Keratinocyte (primary cell): ENCODE measurements at regions not wholly inside any gene's neighbourhood (a gene's known extent, or its start where the extent isn't known, plus 50 kb on each side); places are given as distances from the start of the nearest gene placed in this dataset.

Source experiments
- DNase-seq: peaks from one replicate; pipeline ENCODE4 v3.0.0-alpha.2; 2011; ENCODE audit warnings: low read depth, missing footprints, low spot score
- FAIRE-seq: peaks from 2 replicates; lab custom pipeline; 2011; peaks lifted over from hg19 to GRCh38; lab: Jason Lieb, UNC
- H2AFZ ChIP-seq: 2 replicates; pipeline ENCODE4 v1.6.0; 2012; ENCODE audit warnings: low read length, control low read depth, inconsistent platforms; ENCODE audit not compliant: control insufficient read depth
- H3K27ac ChIP-seq: 2 replicates; pipeline ENCODE4 v1.5.1; 2011; ENCODE audit warnings: low read length; ENCODE audit not compliant: control insufficient read depth, insufficient read depth
- H3K27me3 ChIP-seq: 3 replicates; pipeline ENCODE4 v1.6.0; 2011; ENCODE audit warnings: low read length; ENCODE audit not compliant: control insufficient read depth, insufficient read depth; ENCODE audit errors: extremely low read depth
- H3K36me3 ChIP-seq, 2 experiments: 2 replicates in 1 of 2; 3 replicates in 1 of 2; pipeline ENCODE4 v1.5.1; 2011; ENCODE audit warnings: low read length in 2 of 2, mild to moderate bottlenecking in 1 of 2; ENCODE audit not compliant: control insufficient read depth in 2 of 2, insufficient read depth in 2 of 2; ENCODE audit errors: extremely low read depth in 1 of 2
- H3K4me1 ChIP-seq: 3 replicates; pipeline ENCODE4 v1.5.1; 2011; ENCODE audit warnings: low read length; ENCODE audit not compliant: control insufficient read depth, insufficient read depth; ENCODE audit errors: extremely low read depth
- H3K4me2 ChIP-seq: 3 replicates; pipeline ENCODE4 v1.6.0; 2011; ENCODE audit warnings: low read depth, low read length; ENCODE audit not compliant: control insufficient read depth, insufficient read depth; ENCODE audit errors: extremely low read depth
- H3K4me3 ChIP-seq, 3 experiments: fragments of 200-600 bp in 1 of 3; sonication (generic) in 1 of 3; 2 replicates in 2 of 3; 3 replicates in 1 of 3; pipeline ENCODE4 v1.5.1; 2011 to 2016; ENCODE audit warnings: low read length in 3 of 3, mild to moderate bottlenecking in 3 of 3, control low read depth in 2 of 3, inconsistent platforms in 1 of 3, low read depth in 1 of 3, mixed read lengths in 1 of 3, mixed run types in 1 of 3, moderate library complexity in 1 of 3; ENCODE audit not compliant: control insufficient read depth in 2 of 3, insufficient read depth in 2 of 3; ENCODE audit errors: extremely low read depth in 1 of 3
- H3K79me2 ChIP-seq: 2 replicates; pipeline ENCODE4 v1.6.0; 2012; ENCODE audit warnings: low read length; ENCODE audit not compliant: control insufficient read depth, insufficient read depth
- H3K9ac ChIP-seq: 3 replicates; pipeline ENCODE4 v1.6.0; 2011; ENCODE audit warnings: low read length; ENCODE audit not compliant: control insufficient read depth, insufficient read depth; ENCODE audit errors: extremely low read depth
- H3K9me1 ChIP-seq: 3 replicates; pipeline ENCODE4 v1.6.0; 2011; ENCODE audit warnings: low read length; ENCODE audit not compliant: control insufficient read depth, insufficient read depth; ENCODE audit errors: extremely low read depth
- H3K9me3 ChIP-seq: 2 replicates; pipeline ENCODE4 v1.5.1; 2012; ENCODE audit warnings: low read depth, low read length; ENCODE audit not compliant: control insufficient read depth
- H4K20me1 ChIP-seq: 3 replicates; pipeline ENCODE4 v1.6.0; 2011; ENCODE audit warnings: low read length; ENCODE audit not compliant: control insufficient read depth, insufficient read depth; ENCODE audit errors: extremely low read depth
- EZH2 ChIP-seq: IDR thresholded peaks from one replicate; pipeline ENCODE4 v1.6.1; 2012; ENCODE audit warnings: inconsistent platforms, mild to moderate bottlenecking, low read length, moderate library complexity
- dilution Hi-C: fragments of 300-500 bp; cut with MboI; formaldehyde crosslinking; loops from one replicate; pipeline ENCODE4 v1.7.0; 2020; ENCODE audit warnings: low sequenced_read_pairs; ENCODE audit not compliant: extremely low pct_ligation_motif_present
- TF ChIP-seq, protein P1 (sequence below), 3 experiments: IDR thresholded peaks in 1 of 3; conservative IDR thresholded peaks in 1 of 3; optimal IDR thresholded peaks in 1 of 3; 2 replicates in 2 of 3; 3 replicates in 1 of 3; pipeline versions ENCODE3 to v1.5.1; 2011; ENCODE audit warnings: low read length in 3 of 3, mild to moderate bottlenecking in 3 of 3, moderate library complexity in 2 of 3, control low read depth in 1 of 3, inconsistent platforms in 1 of 3; ENCODE audit not compliant: insufficient read depth in 2 of 3; ENCODE audit errors: extremely low read depth in 1 of 3

DNA sequence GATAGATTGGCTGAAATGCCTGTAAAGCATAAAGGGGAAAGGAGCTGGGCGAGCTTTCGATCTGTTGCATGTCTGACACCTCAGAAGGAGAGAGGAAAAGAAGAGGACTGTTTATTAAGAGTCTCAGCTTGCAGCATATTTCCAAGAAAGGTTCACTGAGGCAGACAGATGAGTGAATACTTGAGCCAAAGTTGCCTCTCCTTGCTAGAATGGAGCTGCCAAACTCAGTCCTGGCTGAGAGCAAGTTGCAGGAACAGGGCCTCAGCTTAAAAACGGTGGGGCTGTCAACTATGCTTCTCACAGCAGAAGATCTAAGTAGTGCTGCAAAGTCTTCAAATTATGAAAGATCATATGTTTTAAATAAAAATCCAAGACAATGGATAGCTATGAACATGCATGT lies 707.5 kb downstream of the PCDH7 start:
- FAIRE-seq (no peak), DNase-seq (no peak)
- Histone ChIP-seq H2AFZ (no peak overlapping the region), H3K9ac (no peak overlapping the region), H3K27ac (no peak overlapping the region), H3K4me3 (no peak overlapping the region), H3K4me2 (no peak overlapping the region), H3K27me3 (no peaks in the 10 kb centered on the region), H3K36me3 (no peaks in the 10 kb centered on the region), H3K9me3 (no peaks in the 10 kb centered on the region), H3K9me1 (no peaks in the 10 kb centered on the region), H4K20me1 (no peaks in the 10 kb centered on the region), H3K79me2 (no peaks in the 10 kb centered on the region), H3K4me1 (no peaks in the 10 kb centered on the region)
- dilution Hi-C loops: no loop called here
- TF ChIP-seq, protein P1, sequence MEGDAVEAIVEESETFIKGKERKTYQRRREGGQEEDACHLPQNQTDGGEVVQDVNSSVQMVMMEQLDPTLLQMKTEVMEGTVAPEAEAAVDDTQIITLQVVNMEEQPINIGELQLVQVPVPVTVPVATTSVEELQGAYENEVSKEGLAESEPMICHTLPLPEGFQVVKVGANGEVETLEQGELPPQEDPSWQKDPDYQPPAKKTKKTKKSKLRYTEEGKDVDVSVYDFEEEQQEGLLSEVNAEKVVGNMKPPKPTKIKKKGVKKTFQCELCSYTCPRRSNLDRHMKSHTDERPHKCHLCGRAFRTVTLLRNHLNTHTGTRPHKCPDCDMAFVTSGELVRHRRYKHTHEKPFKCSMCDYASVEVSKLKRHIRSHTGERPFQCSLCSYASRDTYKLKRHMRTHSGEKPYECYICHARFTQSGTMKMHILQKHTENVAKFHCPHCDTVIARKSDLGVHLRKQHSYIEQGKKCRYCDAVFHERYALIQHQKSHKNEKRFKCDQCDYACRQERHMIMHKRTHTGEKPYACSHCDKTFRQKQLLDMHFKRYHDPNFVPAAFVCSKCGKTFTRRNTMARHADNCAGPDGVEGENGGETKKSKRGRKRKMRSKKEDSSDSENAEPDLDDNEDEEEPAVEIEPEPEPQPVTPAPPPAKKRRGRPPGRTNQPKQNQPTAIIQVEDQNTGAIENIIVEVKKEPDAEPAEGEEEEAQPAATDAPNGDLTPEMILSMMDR (optimal IDR thresholded peaks at IDR 0.05 in 1 of 3, IDR thresholded peaks at IDR 0.05 in 1 of 3, conservative IDR thresholded peaks at IDR 0.05 in 1 of 3; ENCODE audit: extremely low read depth in 1 of 3, insufficient read depth in 2 of 3, low read length in 3 of 3): no peak
- TF ChIP-seq EZH2: no peak

DNA sequence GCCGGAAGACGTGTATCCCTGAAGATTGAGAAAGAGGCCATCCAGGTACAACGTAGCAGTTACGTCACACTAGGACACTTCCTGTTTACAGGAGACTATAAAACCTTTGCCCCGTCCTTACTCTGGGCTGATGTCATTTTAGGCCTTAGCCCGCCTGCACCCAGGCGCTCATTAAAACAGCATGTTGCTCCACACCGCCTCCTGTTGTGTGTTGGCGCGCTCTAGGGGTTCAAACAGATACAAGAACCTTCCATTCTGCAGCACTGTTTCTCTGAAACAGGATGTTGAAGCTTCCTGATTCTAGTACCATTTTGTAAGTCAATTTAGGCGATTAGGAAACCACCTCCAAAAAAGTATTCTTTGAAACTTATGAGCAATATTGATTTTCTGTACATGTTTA lies 722.1 kb downstream of the PCDH7 start:
- no peaks in the 10 kb centered on the region for H3K9me3 ChIP-seq
- no peaks in the 10 kb centered on the region for H3K4me1 ChIP-seq
- H3K27me3 ChIP-seq: no peaks in the 10 kb centered on the region
- H3K9me1 ChIP-seq: no peaks in the 10 kb centered on the region
- H4K20me1 ChIP-seq: no peaks in the 10 kb centered on the region
- H3K4me3 ChIP-seq: no peak overlapping the region
- no peak for TF ChIP-seq EZH2
- TF ChIP-seq, protein P1 (optimal IDR thresholded peaks at IDR 0.05 in 1 of 3, IDR thresholded peaks at IDR 0.05 in 1 of 3, conservative IDR thresholded peaks at IDR 0.05 in 1 of 3; ENCODE audit: extremely low read depth in 1 of 3, insufficient read depth in 2 of 3, low read length in 3 of 3): no peak
- no peak overlapping the region for H3K9ac ChIP-seq
- FAIRE-seq (no peak), DNase-seq (no peak)
- dilution Hi-C loops: no loop called here
- H2AFZ ChIP-seq: no peak overlapping the region
- H3K79me2 ChIP-seq: no peaks in the 10 kb centered on the region
- H3K4me2 ChIP-seq: no peak overlapping the region
- no peak overlapping the region for H3K27ac ChIP-seq
- no peaks in the 10 kb centered on the region for H3K36me3 ChIP-seq
